GM06990 (cell line): ENCODE measurements at regions not wholly inside any gene's neighbourhood (a gene's known extent, or its start where the extent isn't known, plus 50 kb on each side); places are given as distances from the start of the nearest gene placed in this dataset.
"Not testable (repeated sequence)": the region's sequence is repeated elsewhere in the genome, so short reads cannot be mapped to it uniquely, and the experiment has no call there.

Source experiments
- DNase-seq: peaks from one replicate; pipeline ENCODE4 v3.0.0-alpha.2; 2011; ENCODE audit not compliant: insufficient read length; ENCODE audit errors: extremely low read depth
- H3K27me3 ChIP-seq: replicated peaks from 2 replicates; pipeline ENCODE4 v1.6.0; 2011; ENCODE audit warnings: low read length; ENCODE audit not compliant: control insufficient read depth, insufficient read depth
- H3K36me3 ChIP-seq: 2 replicates; pipeline ENCODE4 v1.5.1; 2011; ENCODE audit warnings: low read length; ENCODE audit not compliant: control insufficient read depth, insufficient read depth
- H3K4me3 ChIP-seq: replicated peaks from 2 replicates; pipeline ENCODE4 v1.5.1; 2011; ENCODE audit warnings: low read depth, mild to moderate bottlenecking, control low read depth, low read length
- TF ChIP-seq, protein P1 (sequence below): IDR thresholded peaks from 2 replicates; pipeline ENCODE4 v1.5.1; 2011; ENCODE audit warnings: low read length, control low read depth, mild to moderate bottlenecking, inconsistent platforms; ENCODE audit not compliant: insufficient read depth, poor library complexity, severe bottlenecking

DNA sequence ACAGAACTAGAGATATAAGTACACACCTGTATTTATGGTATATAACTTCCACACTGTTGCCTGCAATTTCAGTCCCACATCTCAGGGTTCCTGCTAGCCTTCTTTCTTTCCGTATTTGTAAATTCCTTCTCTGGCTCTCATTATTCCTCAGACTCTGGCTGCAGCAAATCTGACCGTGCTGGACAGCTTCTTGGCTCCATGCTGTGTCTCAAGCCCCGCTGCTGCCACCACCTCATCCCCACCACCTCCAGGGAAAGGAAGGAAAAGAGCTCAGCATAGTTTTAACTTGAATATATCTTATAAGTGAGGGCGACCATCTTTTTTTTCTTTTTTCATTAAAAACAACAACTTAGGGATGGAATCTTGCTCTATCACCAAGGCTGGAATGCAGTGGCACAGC is 155.6 kb upstream of the CXCL13 start:
- no peak for DNase-seq
- H3K4me3 ChIP-seq: no peak overlapping the region
- no peaks in the 10 kb centered on the region for H3K36me3 ChIP-seq
- no peaks in the 10 kb centered on the region for H3K27me3 ChIP-seq
- TF ChIP-seq, protein P1, sequence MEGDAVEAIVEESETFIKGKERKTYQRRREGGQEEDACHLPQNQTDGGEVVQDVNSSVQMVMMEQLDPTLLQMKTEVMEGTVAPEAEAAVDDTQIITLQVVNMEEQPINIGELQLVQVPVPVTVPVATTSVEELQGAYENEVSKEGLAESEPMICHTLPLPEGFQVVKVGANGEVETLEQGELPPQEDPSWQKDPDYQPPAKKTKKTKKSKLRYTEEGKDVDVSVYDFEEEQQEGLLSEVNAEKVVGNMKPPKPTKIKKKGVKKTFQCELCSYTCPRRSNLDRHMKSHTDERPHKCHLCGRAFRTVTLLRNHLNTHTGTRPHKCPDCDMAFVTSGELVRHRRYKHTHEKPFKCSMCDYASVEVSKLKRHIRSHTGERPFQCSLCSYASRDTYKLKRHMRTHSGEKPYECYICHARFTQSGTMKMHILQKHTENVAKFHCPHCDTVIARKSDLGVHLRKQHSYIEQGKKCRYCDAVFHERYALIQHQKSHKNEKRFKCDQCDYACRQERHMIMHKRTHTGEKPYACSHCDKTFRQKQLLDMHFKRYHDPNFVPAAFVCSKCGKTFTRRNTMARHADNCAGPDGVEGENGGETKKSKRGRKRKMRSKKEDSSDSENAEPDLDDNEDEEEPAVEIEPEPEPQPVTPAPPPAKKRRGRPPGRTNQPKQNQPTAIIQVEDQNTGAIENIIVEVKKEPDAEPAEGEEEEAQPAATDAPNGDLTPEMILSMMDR: no peak

DNA sequence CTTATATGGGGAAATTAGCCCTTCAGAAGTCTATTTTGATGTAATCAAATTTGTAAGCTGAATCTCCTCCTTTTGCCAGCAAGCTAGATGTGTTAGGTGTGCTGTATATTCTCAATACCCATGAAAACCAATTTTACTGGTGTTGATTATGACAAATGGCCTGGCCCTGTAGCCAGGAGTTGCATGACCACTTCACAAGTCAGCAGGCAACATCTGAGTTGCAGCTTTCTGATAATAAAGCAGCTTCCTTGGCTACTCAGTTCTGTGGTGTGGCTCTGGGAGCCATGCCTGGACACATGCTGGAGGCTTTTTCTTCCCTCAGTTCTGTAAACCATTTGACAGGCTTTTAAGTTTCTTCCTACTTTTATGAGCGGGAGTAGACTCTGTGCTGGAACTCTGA is 154.1 kb upstream of the CXCL13 start:
- no peak for DNase-seq
- TF ChIP-seq, protein P1: no peak
- Histone ChIP-seq H3K27me3 (no peaks in the 10 kb centered on the region), H3K36me3 (no peaks in the 10 kb centered on the region), H3K4me3 (no peak overlapping the region)

DNA sequence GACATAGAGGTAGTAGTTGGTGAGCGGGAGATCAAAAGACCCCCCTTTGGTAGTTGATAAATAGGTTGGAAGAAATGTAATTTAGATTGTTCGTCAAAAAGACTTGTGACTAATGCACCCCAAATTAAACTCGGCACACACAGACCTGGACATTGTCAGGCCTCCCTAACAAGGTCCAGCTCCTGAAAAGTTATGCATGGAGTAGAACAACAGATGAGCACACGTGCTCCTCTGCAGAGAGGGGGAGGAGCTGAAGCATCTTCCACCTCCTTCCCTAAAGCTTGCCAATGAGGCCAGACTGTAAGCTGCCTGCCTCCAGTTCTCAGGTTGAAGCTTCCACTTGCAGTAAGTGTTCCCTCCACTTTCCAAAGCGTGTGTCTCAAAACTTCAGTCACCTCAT is 153.5 kb upstream of the CXCL13 start:
- H3K4me3 ChIP-seq, H3K27me3 ChIP-seq, DNase-seq, H3K36me3 ChIP-seq: not testable (repeated sequence)

DNA sequence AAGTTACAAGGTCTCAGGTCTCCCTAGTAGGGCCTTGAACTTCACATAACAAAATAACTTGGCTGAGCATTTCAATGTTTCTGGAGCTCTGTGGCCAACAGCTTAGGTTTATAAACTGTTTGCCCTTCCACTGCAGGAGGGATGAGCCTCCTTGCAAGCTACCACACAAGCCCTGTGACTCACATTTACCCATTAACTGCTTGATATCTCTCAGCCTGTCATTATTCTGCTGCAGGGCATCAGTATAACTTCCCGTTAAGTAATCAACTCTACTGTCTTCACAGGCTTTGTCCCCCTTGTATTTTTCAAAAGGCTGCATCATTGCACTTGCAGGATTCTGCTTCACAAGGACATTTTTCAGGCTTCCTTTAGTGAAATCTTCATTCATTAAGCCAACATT is 151.7 kb upstream of the CXCL13 start:
- Histone ChIP-seq H3K36me3 (no peaks in the 10 kb centered on the region), H3K4me3 (no peak overlapping the region), H3K27me3 (no peaks in the 10 kb centered on the region)
- no peak for DNase-seq
- TF ChIP-seq, protein P1: no peak

DNA sequence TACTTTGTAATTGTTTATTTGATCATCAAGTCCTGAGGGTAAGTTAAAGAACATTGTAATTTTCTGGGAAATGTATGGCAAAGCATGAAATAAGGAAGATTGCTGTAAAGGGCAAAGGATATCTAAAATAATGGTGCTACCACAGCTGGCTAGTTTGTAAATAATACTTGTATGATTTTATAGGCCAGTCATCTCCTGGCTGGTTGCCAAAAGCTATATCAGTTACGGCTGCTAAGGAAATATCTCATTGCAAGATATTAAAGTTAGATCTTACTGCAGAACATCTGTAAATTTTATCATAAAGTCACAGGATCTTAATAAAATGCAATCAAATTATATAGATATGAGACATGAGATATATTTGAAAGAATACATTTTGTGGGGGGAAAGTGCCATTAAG is 150.8 kb upstream of the CXCL13 start:
- no peak for DNase-seq
- H3K4me3 ChIP-seq: no peak overlapping the region
- TF ChIP-seq, protein P1: no peak

DNA sequence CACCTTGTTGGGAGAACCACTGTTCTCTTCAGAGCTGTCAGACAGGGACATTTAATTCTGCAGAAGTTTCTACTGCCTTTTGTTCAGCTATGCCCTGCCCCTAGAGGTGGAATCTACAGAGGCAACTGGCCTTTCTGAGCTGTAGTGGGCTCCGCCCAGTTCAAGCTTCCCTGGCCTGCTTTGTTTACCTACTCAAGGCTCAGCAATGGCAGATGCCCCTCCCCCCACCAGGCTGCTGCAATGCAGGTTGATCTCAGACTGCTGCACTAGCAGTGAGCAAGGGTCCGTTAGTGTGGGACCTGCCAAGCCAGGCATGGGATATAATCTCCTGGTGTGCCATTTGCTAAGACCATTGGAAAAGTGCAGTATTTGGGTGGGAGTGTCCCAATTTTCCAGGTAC is 141.5 kb upstream of the CXCL13 start:
- H3K4me3 ChIP-seq, H3K27me3 ChIP-seq, DNase-seq, H3K36me3 ChIP-seq: not testable (repeated sequence)

More for the DNA sequence above, 150.8 kb upstream of the CXCL13 start:
- Histone ChIP-seq H3K27me3 (no peaks in the 10 kb centered on the region), H3K36me3 (no peaks in the 10 kb centered on the region)

DNA sequence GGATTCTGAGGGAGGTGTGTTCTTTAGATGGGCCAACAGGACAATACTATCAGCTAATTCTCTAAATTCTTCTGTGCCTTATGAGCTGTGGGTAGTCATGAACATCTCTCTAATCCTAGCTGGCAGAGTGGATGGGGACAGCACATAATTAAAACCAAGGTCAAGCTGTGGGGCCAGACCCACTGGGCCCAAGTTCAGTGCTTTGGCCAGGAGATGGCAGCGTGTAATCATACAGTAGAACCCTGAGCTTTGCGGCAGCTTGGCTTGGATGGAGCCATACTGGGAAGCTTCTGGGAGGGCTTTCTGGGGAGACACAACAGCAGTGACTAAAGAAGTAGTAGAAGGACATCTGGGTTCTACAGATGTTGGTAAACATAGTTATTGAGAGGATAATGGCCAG is 140.3 kb upstream of the CXCL13 start:
- Histone ChIP-seq H3K4me3 (no peak overlapping the region), H3K36me3 (no peaks in the 10 kb centered on the region), H3K27me3 (no peaks in the 10 kb centered on the region)
- DNase-seq: no peak
- TF ChIP-seq, protein P1: peak; percentile 33
